HG02943 (cell line): ENCODE measurements at regions not wholly inside any gene's neighbourhood (a gene's known extent, or its start where the extent isn't known, plus 50 kb on each side); places are given as distances from the start of the nearest gene placed in this dataset.

Source experiments
- ATAC-seq: cut with Tn5 transposase; IDR thresholded peaks from one replicate; pipeline ENCODE4 v1.9.1; 2021; ENCODE audit warnings: mild to moderate bottlenecking, low read depth, moderate library complexity; ENCODE audit not compliant: unreplicated experiment

DNA sequence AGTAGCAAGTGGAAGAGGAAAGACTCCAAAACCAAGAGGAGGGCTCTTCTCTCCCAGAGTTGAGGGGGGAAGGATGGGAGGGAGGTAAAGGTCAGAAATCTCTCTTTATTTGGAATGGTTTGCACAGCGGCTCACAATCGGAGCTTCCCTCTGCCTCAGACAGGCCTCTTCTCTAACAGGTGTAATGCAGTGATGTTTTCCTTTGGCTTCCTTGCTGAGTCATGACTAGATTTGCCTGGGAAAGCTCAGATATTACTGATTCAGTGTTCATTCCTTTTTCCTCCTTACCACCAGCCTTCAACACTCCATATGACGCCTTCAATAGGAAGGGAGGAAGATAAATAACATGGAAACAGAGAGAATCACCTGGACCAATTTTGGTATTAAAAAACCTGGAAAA is 136.6 kb downstream of the RNF152 start:
- no peak for ATAC-seq

DNA sequence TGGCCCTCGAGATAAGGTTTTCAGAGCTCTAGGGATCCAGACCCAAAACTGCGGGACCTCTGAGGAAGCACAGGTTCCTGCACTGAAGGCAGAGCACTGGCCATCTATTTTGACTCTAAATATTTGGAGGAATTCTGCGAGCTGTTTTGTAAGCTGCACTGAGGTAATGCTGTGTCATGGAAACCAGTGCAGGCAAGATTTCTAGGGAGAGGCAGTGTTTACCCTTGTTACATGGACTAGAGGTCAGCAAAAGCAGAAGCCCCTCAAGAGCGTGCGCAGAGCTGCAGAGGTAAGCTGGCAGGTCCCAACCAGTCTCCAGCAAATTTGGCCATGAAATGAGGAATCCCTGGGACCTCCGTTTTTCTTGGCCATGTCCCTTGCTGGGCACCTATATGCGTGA is 137.3 kb downstream of the RNF152 start:
- no peak for ATAC-seq

DNA sequence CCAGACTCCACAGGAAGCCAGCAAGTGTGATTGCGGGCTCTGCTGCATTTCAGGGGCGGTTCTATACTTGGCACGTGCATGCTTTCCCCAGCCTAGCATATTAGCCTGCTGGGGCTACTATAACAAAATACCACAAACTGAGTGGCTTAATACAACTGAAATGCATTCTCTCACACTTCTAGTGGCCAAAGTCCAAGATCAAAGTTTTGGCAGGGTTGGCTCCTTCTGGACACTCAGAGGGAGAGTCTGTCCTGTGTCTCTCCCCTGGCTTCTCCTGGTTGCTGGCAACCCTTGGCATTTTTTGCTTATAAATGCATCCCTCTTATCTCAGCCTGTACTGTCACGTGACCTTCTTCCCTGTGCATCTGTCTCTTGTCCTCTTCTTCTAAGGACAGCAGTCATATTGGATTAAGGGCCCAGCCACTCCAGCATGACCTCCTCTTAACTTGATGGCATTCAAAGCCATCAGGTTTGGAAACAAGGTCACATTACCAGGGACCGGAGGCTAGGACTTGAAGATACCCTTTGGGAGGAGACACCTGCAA is 138.7 kb downstream of the RNF152 start:
- ATAC-seq, result no peak

DNA sequence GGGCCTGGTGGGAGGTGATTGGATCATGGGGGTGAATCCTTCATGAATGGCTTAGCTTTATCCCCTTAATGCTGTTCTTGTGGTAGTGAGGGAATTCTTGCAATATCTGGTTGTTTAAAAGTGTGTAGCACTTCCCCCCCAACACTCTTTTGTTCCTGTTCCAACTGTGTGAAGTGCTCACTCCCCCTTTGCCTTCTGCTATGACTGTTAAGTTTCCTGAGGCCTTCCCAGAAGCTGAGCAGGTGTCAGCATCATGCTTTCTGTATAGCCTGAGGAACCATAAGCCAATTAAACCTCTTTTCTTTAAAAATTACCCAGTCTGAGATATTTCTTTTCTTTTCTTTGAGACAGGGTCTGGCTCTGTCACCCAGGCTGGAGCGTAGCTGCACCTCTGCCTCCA is 139.4 kb downstream of the RNF152 start:
- no peak for ATAC-seq

DNA sequence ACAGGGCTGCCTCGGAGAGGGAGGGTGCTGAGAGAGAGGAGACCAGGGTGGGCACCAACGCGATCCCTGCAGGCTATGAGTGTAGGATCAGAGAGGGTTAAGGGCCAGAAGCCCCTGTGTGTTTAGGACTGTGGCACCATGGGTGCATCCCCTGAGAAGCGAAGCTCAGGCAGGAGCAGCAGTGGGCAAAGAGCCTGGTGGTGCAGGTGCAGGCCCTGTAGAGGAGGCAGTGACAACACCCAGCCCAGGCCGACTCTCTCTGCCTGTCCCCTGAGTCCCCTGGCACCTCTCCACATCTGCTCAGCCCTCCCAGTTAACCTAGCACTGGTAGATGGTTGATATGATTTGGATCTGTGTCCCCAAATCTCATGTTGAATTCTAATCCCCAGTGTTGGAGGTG is 139.8 kb downstream of the RNF152 start:
- ATAC-seq, result no peak

DNA sequence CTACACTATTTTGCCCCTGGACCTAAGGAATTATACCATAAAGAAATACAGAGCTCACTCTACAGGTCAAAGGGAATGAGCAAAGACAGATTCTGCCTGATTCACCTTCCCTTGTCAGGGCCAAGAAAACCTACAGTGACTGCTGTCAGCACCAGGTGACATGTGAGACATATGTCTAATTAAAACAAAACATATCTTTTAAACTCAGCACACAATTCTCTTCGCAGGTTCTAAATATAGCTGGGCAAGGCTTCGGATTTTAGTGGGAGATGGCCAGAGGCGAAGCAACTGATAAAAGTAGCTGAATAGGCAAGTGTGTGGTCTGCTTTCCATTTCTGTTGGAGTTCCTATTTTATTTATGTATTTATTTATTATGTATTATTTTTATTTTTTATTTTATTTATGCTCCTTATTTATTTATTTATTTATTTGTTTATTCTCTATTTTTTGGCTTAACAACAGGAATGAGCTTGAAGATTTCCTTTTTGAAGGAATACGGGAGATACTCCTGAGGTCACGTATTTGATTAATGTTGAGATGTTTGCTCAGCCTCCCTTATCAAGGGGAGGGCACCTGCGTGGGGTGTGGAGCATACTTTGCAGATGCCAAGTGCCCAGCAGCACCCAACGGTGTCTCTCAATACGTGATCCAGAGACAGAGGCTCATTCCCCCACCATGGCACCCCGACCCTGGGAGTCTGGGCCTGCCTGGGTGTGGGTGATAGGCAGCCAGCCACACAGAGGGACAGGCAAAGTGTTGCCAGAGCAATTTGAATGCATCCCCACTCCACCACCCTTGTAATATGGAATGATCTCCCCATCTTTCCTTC is 141.8 kb downstream of the RNF152 start:
- ATAC-seq, result no peak

DNA sequence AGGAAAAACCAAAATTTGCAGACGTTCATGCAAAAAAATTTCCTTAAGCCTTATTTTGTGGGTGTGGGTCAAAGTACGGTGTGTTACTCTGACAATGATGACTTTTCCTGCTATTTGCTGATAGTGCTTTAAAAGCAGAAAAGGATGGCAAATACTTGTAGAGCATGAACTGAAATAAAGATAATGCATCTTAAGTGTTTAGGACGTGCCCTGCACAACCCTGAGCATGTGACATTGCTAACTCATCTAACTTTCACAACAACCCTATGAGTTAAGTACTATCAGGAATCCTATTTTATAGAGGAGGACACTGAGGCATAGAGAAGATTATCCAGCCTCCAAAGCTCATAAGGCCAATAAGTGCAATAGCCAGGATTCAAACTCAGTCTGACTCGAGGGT is 143.3 kb downstream of the RNF152 start:
- no peak for ATAC-seq

DNA sequence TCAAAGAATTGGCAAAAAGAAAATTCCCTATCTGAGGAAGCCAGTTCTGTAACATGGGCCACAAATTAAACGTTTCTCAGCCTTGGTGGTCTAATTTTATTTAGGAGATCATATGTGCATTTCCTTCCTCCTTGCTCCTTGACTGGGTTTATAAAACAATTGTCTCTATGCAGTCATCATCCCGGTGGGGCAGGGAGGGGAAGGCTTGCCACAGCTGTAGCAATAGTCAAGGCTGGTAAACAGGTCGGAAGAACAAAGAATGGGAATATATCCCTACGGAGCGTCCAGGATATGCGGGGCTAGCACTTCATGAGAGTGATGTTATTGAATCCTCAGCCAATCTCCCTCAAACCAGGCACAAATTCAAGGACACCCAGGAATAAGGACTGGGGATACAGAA is 143.8 kb downstream of the RNF152 start:
- no peak for ATAC-seq

DNA sequence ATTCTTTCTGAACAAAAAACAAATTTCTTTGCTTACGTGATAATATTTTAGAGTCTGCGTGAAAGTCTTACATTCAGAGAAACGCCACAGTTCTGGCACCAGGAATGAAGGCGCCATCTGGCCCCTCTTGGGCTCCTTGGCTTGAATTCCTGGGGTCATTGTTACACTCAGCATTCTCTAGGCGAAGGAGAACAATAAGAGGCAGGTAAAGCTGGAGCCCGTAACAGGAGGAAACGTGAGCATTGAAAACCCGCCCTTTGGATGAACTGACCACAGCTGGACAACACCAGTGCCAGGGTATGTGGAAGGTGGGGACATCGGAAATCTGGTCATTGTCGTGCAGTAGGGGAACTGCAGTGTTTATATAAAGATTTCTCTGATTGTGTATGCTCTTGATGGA is 144.8 kb downstream of the RNF152 start:
- ATAC-seq, result no peak

DNA sequence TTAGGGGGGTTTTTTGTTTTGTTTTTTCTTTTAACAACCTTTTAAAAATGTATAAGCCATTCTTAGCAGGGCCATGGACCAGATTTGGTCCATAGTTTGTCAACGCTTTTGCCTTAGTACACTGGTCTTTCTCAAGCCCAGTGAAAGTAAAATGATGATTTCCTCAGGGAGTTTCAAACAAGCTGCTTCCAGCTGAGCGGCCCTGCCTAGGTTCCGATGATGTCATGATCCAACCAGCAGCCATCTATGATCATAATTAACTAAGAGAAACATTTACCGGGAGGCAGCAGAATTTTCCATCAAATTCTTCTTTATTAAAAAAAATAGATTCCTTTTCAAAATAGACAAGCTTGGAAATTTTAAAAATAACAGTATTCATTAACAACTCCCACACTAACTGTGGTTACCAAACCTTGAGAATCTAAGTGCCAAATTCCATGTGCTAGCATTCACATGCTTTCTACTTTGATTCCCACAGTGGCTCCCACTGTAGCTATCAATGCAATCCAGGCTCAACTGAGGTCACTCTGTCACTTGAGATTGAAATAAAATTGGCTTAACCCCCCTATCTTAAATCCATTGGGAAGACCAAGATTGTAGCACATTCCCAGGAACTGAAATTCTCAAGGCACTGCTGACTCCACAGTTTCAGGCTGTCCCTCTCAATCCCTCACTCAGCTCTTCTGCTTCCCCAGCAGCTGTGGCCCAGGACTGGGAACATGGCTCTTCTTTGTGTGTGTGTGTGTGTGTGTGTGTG is 148.9 kb downstream of the RNF152 start:
- ATAC-seq, result no peak

DNA sequence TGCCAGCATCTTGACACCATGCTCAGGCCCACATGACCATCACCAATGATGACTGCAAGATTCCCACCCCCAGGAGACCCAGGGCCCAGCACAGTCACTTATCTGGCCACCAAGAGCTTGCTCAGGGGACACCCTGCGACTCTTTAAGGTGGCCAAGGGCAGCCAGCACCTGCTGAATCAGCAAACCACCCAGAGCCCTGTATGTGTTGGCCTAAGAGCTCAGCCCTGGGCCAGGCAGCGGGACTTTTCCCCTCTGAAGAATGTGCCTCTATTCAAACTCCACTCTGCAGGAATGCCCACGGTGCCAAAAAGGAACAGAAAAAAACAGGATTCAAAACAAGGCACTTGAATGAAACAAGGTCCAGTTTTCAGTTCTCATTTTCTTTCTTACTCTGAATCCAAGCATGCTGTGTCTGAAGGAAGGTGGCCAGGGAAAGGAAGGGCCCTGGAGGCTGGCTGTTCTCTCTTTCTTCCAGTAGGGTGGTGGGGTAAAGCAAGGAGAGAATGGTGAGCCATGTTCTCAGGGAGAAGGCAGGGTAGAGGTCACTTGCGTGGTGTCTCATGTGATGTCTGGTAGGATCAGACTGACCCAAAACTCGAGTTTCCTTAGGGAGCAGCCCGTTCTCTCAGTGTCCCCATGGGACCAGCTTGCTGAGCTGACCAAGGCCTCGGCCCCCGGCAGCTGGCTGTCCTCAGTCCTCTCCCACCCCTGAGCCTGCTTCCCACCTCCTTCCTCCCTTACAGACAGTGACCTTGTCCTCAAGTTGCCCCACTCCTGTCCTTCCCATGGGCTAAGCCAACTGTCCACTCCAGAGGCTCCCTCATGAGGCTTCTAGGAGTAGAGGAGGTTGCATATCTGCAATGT is 150.0 kb downstream of the RNF152 start:
- ATAC-seq, result no peak

DNA sequence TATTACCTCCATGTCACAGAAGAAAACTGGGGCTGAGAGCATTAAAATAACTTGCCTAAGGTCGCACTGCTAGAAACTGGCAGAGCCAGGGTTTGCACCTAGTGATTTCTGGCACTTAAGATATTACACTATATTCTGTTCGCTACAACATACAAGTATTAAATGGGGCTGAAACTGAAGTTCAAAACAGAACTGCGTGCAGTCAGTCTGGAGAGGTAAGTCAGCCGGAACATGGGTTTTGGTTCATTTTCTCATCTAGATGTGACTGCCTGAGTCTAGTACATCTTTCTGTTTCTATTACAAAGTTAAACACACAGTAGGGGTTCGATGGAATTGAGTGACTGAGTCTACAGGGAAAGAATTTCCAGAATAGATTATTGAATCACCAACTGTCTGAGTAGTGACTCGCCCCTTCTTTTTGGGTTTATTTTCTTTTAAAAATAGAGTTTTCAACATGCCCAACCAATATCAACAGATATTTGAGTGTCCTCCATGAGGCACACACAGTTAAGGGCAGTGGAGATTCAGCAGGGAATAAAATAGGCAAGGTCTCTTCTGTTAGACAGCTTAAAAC is 150.8 kb downstream of the RNF152 start:
- ATAC-seq, result no peak

DNA sequence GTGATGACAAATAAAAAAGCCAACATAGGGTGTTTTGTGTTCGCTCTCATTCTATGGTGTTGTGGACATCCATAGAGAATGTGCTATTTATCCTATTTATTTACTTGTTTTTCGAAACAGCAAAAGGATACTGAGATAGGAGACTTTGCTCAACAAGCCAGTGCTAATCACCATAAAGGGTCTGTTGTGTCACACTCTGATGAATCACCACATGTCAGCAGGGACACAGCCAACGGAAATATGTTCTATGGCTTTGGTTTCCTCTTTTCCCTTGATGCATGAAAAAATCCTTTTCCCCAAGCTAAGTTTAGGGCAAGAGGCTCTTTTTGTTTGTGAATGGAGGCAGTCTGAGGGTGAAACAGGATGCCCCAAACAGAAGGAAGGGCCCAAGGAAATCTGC is 154.3 kb downstream of the RNF152 start:
- ATAC-seq, result no peak

DNA sequence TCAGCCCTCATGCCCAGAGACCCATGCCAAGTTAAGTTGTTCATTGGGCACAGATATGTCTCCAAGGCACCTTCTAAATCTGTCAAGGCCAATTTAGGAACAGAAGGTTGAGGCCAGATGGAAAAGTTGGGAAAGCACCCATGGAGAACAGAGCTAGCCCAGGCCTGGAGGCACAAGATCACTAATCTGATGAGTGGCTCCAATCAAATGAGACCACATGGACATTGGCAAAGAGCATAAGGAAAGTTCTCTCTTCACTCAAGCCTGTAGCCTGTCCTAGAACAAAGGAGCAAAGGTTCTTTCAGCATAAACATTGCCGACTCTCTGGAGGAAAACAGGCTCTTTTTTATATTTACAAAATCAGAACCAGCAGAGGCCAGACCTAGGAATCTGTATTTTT is 154.8 kb downstream of the RNF152 start:
- ATAC-seq, result no peak

DNA sequence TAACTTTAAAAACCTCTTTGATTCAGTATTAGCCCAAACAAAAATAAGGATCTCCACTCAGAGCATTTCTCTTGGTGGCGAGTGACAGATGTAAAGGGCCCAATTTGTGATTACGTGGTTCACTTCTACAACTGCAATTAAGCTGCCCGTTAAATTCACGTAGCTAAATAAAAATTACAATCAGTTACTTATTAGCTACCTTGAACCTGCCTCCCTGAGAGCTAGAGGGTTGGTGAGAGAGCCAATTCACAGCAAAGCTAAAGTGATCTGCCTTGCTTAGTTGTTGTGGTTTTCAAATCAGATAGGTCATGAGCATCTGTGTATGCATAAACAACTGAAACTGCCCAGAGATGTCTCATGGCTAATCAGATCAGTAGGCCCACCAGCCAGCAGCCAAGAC is 156.7 kb downstream of the RNF152 start:
- ATAC-seq, result no peak

DNA sequence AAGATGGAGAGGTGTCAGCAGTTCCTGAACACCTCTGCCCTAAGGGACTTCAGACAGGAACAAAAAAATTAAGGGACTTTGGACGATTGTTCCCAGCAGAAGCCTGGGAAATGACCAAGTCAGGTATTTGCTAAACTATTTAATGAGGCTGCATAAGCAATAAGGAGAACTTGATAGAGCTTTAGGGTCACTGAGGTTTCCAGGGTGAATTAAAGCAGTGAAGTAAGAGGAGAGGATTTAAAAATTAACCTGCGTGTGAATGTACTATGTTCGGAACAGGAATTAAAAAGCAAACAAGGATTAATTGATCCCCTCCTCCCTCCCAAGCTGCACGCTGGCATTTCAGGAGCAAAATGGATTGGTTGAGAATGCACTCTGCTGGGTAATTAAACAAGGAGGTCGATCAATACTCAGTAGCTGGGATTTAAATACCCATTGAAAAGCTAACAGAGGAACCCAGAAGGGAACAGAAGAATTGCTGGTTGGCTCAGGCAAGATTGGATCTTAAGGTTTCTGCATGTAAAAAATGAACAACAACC is 157.2 kb downstream of the RNF152 start:
- no peak for ATAC-seq

DNA sequence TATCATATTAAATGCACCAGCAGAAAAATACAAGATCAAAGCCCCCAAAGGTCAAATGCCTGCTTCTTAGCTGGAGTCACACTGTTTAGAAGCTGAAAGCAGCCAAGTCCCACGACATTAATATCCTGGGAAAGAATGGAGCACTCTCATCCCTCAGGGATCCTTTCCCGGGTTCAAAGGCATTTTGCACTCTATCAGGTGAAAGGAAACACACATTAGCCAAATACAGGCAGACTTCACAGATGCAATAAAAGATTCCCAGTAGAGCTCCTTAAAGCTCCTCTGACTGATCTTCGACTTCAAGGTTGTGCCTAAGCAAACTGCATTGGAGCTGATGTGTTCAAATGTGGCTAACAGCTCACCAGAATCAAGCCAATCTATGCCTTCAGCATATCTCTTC is 158.4 kb downstream of the RNF152 start:
- no peak for ATAC-seq

DNA sequence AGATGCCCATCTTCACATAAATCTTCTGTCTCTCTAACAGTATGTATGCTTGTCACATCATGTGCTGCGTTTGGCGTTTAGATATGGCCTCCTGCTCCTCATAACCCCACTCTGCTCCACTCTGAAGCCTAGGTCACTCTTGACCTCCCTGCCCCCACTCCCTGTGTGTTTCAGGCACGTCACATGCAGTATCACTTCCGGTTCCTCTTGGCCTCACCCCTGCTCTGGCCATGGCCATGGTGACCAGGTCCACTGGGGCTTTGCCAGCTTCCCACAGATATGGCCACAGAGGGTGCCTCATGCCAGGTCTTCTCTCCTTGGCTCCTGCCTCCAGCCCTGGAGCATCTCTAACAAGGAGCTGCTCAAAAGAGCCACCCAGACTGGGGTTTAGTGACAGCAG is 160.0 kb downstream of the RNF152 start:
- ATAC-seq, result no peak

DNA sequence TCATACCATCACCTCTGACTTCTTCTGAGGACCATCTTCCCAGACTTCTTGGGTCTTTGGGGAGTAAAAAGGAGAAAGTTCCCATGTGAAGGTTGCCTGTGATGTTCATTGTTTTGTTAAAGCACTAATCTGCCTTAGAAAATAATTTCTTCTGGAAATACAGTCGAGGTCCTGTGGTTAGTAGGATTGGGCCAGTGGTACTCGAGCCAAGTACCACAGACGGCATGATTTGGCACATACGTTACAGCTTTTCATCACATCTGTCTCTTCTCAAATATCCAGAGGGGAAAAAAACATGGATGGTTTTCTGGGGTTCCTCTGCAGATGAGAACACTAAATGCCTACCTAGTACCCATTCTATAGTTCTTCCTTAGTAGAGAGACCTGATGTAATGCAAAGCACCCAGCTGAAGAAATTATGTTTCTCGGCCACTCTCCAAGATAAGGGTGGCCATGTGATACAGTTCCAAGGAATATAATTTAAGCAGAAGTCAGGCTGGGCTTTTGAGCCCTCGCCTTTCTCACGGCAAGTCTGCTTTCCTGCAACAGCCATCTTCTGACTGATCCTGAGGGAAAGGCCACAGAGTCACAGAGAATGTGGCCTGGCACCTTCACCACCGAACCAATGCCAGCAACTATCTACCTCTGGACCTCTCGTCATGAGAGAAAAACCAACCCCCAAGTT is 161.0 kb downstream of the RNF152 start:
- ATAC-seq, result no peak

DNA sequence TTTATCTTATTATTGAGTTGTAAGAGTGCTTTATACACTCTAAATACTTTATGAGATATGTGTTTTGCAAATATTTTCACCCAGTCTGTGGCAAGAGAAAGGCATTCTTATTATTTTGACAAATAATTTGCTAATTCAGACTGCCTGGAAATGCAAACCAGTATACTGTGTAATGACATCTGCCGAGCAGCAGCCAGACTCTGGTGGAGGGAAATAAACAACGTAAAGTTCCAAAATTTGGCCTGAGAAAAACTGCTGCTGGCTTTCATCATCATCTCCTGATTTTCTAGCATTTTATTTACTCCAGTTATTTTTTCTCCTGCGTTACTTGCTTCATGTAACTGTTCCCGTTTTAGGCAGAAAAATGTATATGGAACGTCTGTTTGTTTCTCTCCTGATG is 161.6 kb downstream of the RNF152 start:
- no peak for ATAC-seq
